GM23338 (cell line): ENCODE measurements at regions not wholly inside any gene's neighbourhood (a gene's known extent, or its start where the extent isn't known, plus 50 kb on each side); places are given as distances from the start of the nearest gene placed in this dataset.

Source experiments
- ATAC-seq: fragments of 200-7000 bp; cut with Tn5 transposase; 3 replicates; pipeline ENCODE4 v1.9.1; 2020
- DNase-seq: peaks from one replicate; pipeline ENCODE4 v3.0.0-alpha.2; 2015; ENCODE audit warnings: low spot score
- H2AFZ ChIP-seq: fragments of 200-600 bp; sonication (generic); 2 replicates; pipeline ENCODE4 v1.8.0; 2016; ENCODE audit warnings: antibody characterized with exemption, mild to moderate bottlenecking, moderate library complexity
- H3F3A ChIP-seq: fragments of 200-600 bp; sonication (generic); replicated peaks from 2 replicates; pipeline ENCODE4 v1.8.0; 2017; ENCODE audit warnings: antibody characterized with exemption, mixed run types, low read depth
- H3K27ac ChIP-seq: fragments of 200-600 bp; sonication (generic); 2 replicates; pipeline ENCODE4 v1.6.1; 2016; ENCODE audit warnings: low read depth
- H3K27me3 ChIP-seq: fragments of 200-600 bp; sonication (generic); 2 replicates; pipeline ENCODE4 v1.8.0; 2016; ENCODE audit warnings: mild to moderate bottlenecking, mixed run types, moderate library complexity; ENCODE audit not compliant: insufficient read depth
- H3K36me3 ChIP-seq: fragments of 200-600 bp; sonication (generic); 2 replicates; pipeline ENCODE4 v1.8.0; 2016; ENCODE audit warnings: mild to moderate bottlenecking; ENCODE audit not compliant: insufficient read depth
- H3K4me1 ChIP-seq: fragments of 200-600 bp; sonication (generic); 2 replicates; pipeline ENCODE4 v1.8.0; 2016; ENCODE audit warnings: mild to moderate bottlenecking, moderate library complexity; ENCODE audit not compliant: insufficient read depth
- H3K4me2 ChIP-seq: fragments of 200-600 bp; sonication (generic); 2 replicates; pipeline ENCODE4 v1.7.1; 2017; ENCODE audit warnings: mixed run types
- H3K4me3 ChIP-seq: fragments of 200-600 bp; sonication (generic); 2 replicates; pipeline ENCODE4 v1.6.1; 2016; ENCODE audit warnings: mixed run types
- H3K79me2 ChIP-seq: fragments of 200-600 bp; sonication (generic); replicated peaks from 2 replicates; pipeline ENCODE4 v1.8.0; 2017; ENCODE audit warnings: mild to moderate bottlenecking; ENCODE audit not compliant: insufficient read depth
- H3K9me2 ChIP-seq: fragments of 200-600 bp; sonication (generic); 2 replicates; pipeline ENCODE4 v1.8.0; 2017; ENCODE audit not compliant: insufficient read depth
- H4K20me1 ChIP-seq: fragments of 200-600 bp; sonication (generic); replicated peaks from 2 replicates; pipeline ENCODE4 v1.8.0; 2017; ENCODE audit warnings: mild to moderate bottlenecking; ENCODE audit not compliant: insufficient read depth
- H3K27ac Mint-ChIP-seq: 2 replicates; pipeline ENCODE4 v1.8.0; 2020; ENCODE audit warnings: inconsistent platforms, mild to moderate bottlenecking, moderate library complexity, mixed read lengths
- H3K27me3 Mint-ChIP-seq: 3 replicates; pipeline ENCODE4 v1.8.0; 2022; ENCODE audit warnings: low read depth, mild to moderate bottlenecking, moderate library complexity, mixed read lengths, inconsistent platforms; ENCODE audit not compliant: insufficient read depth, poor library complexity
- H3K36me3 Mint-ChIP-seq: 3 replicates; pipeline ENCODE4 v1.8.0; 2021; ENCODE audit warnings: low read depth, mild to moderate bottlenecking, inconsistent platforms, moderate library complexity, mixed read lengths
- H3K4me1 Mint-ChIP-seq: 3 replicates; pipeline ENCODE4 v1.8.0; 2020; ENCODE audit warnings: mild to moderate bottlenecking, inconsistent platforms, mixed read lengths
- H3K4me3 Mint-ChIP-seq: 3 replicates; pipeline ENCODE4 v1.8.0; 2021; ENCODE audit warnings: moderate library complexity, mild to moderate bottlenecking, inconsistent platforms, mixed read lengths
- H3K9me3 Mint-ChIP-seq: 3 replicates; pipeline ENCODE4 v1.8.0; 2020; ENCODE audit warnings: moderate library complexity, mild to moderate bottlenecking, inconsistent platforms, mixed read lengths
- CREB1 ChIP-seq: fragments of 250-450 bp; sonication (Bioruptor Pico); IDR thresholded peaks from 2 replicates; pipeline ENCODE4 v1.5.0; 2020; ENCODE audit warnings: low read depth, mild to moderate bottlenecking, moderate library complexity
- CTCF ChIP-seq, 2 experiments: fragments of 200-600 bp in 1 of 2; sonication (generic) in 1 of 2; conservative IDR thresholded peaks; 2 replicates each; pipeline versions ENCODE4 v1.5.1 to v1.6.1; 2016 to 2017; ENCODE audit warnings: antibody characterized with exemption in 2 of 2, low read depth in 2 of 2, mild to moderate bottlenecking in 2 of 2, moderate library complexity in 1 of 2
- ETS1 ChIP-seq: IDR thresholded peaks from 2 replicates; pipeline ENCODE4 v1.6.1; 2016; ENCODE audit warnings: antibody characterized with exemption
- EZH2 ChIP-seq: fragments of 200-600 bp; sonication (generic); IDR thresholded peaks from one replicate; pipeline ENCODE4 v1.8.0; 2017; ENCODE audit warnings: antibody characterized with exemption, mild to moderate bottlenecking, low read depth; ENCODE audit not compliant: unreplicated experiment
- EZH2phosphoT487 ChIP-seq: fragments of 200-600 bp; sonication (generic); IDR thresholded peaks from one replicate; pipeline ENCODE4 v1.8.1; 2018; ENCODE audit warnings: antibody characterized with exemption; ENCODE audit not compliant: unreplicated experiment
- JUNB ChIP-seq: IDR thresholded peaks from one replicate; pipeline ENCODE4 v1.6.1; 2016; ENCODE audit warnings: antibody characterized with exemption; ENCODE audit not compliant: unreplicated experiment
- NANOG ChIP-seq: IDR thresholded peaks from 2 replicates; pipeline ENCODE4 v1.6.1; 2016; ENCODE audit warnings: antibody characterized with exemption, borderline replicate concordance
- POLR2AphosphoS5 ChIP-seq: IDR thresholded peaks from 2 replicates; pipeline ENCODE4 v1.6.1; 2016; ENCODE audit warnings: antibody characterized with exemption, low read depth
- REST ChIP-seq: IDR thresholded peaks from one replicate; pipeline ENCODE4 v1.6.1; 2018; ENCODE audit warnings: antibody characterized with exemption; ENCODE audit not compliant: unreplicated experiment
- STAT1 ChIP-seq: IDR thresholded peaks from one replicate; pipeline ENCODE4 v1.6.1; 2016; ENCODE audit warnings: antibody characterized with exemption; ENCODE audit not compliant: unreplicated experiment
- ZNF114 ChIP-seq: fragments of 250-450 bp; sonication (Bioruptor Pico); IDR thresholded peaks from 2 replicates; pipeline ENCODE4 v1.5.0; 2020; ENCODE audit warnings: mild to moderate bottlenecking, moderate library complexity
- ZNF331 ChIP-seq: fragments of 250-450 bp; sonication (Bioruptor Pico); IDR thresholded peaks from 2 replicates; pipeline ENCODE4 v1.5.0; 2020; ENCODE audit warnings: low read depth, mild to moderate bottlenecking, moderate library complexity
- ZNF462 ChIP-seq: fragments of 250-450 bp; sonication (Bioruptor Pico); IDR thresholded peaks from 2 replicates; pipeline ENCODE4 v1.5.0; 2020; ENCODE audit warnings: mild to moderate bottlenecking, moderate library complexity

- H3K9me3 Mint-ChIP-seq, result peaks cover 6% of the 10 kb centered on the region; the same call in 2 of the 3 replicates
- Histone ChIP-seq H3K4me2 (no peak overlapping the region), H3K4me1 (no peaks in the 10 kb centered on the region), H4K20me1 (no peaks in the 10 kb centered on the region), H2AFZ (no peak overlapping the region), H3K4me3 (no peak overlapping the region), H3K27ac (no peak overlapping the region), H3K27me3 (no peaks in the 10 kb centered on the region), H3K36me3 (no peaks in the 10 kb centered on the region), H3F3A (no peaks in the 10 kb centered on the region), H3K9me2 (no peaks in the 10 kb centered on the region), H3K79me2 (no peaks in the 10 kb centered on the region)
- H3K27ac Mint-ChIP-seq, result no peak overlapping the region
- no peak for TF ChIP-seq ZNF331 (CRISPR knock-in tag)
- TF ChIP-seq ZNF114, result no peak
- no peak for TF ChIP-seq REST
- no peak for TF ChIP-seq CTCF (conservative IDR thresholded peaks at IDR 0.05; ENCODE audit: low read depth in 2 of 2)
- no peak for TF ChIP-seq CREB1 (CRISPR knock-in tag)
- TF ChIP-seq ETS1, result no peak
- TF ChIP-seq EZH2, result no peak
- TF ChIP-seq ZNF462 (CRISPR knock-in tag), result no peak
- no peak for TF ChIP-seq NANOG
- TF ChIP-seq EZH2phosphoT487, result no peak
- no peak for TF ChIP-seq JUNB
- TF ChIP-seq STAT1, result no peak
- TF ChIP-seq POLR2AphosphoS5, result no peak
- no peaks in the 10 kb centered on the region for H3K4me1 Mint-ChIP-seq
- H3K4me3 Mint-ChIP-seq, result no peak overlapping the region
- ATAC-seq (no peak), DNase-seq (no peak)
- H3K27me3 Mint-ChIP-seq, result no peaks in the 10 kb centered on the region
- H3K36me3 Mint-ChIP-seq, result peaks cover 9% of the 10 kb centered on the region; the same call in 2 of the 3 replicates
Observed at GRCh38 chrX:93985344-93986307, 311.6 kb downstream of the FAM133A start.
